Urinary bladder (tissue), 3 donors: ENCODE measurements at regions not wholly inside any gene's neighbourhood (a gene's known extent, or its start where the extent isn't known, plus 50 kb on each side); places are given as distances from the start of the nearest gene placed in this dataset.

ENCODE experiments used
- DNase-seq: peaks from one replicate; pipeline ENCODE4 v3.0.0-alpha.2; 2015; ENCODE audit errors: extremely low spot score
- H3K27ac ChIP-seq: one replicate; pipeline ENCODE4 v1.5.1; 2013; ENCODE audit warnings: low read depth, mild to moderate bottlenecking, moderate library complexity
- H3K36me3 ChIP-seq: one replicate; pipeline ENCODE4 v1.6.1; 2013; ENCODE audit warnings: mild to moderate bottlenecking, moderate library complexity; ENCODE audit not compliant: insufficient read depth
- H3K4me1 ChIP-seq: one replicate; pipeline ENCODE4 v1.6.1; 2013; ENCODE audit warnings: mild to moderate bottlenecking, moderate library complexity; ENCODE audit not compliant: insufficient read depth
- H3K4me3 ChIP-seq: one replicate; pipeline ENCODE4 v1.5.1; 2013; ENCODE audit warnings: low read depth, low read length
- WGBS: extraction: QIAGEN DNeasy Blood & Tissue Kit; methylation state at CpG from one replicate; pipeline ENCODE4 v1.1.7; 2013; 5-methylcytosine and 5-hydroxymethylcytosine counted together
- donor health status: healthy with polysubstance abuse.
- donor health status: healthy.

DNA sequence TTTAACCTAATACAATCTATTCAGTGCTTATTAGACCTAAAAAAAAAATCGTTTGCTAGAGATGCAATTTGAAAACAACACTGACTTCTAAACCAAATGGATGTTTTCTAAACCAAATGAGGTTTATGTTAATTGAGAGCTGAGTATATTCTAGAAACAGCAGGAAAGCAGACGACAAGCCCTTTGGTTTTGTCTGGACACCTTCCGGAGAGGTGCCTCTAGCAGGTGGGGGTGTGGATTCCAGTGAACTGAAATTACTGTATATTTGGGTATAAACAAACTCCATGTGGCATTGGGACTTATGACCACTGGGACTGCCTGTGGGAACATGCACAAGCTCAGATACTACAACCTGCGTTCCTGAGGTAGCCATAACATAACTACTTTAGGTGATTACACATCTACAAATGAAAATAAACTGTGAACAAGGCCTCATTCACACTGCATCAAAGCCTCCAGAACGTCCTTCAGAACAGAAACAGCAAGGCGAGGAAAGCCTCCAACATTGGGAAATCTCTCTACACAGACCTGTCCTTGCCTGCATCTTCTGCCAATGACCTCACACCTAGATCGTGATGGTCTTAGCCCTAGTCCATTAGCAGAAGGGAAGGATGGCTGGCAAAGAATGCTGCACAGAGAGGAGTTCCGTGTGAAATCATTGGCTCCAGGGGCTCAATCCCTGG is 206.8 kb upstream of the FOXQ1 start:
- no peaks in the 10 kb centered on the region for H3K36me3 ChIP-seq
- no peak overlapping the region for H3K27ac ChIP-seq
- H3K4me1 ChIP-seq = no peaks in the 10 kb centered on the region
- no peak overlapping the region for H3K4me3 ChIP-seq
- 61% methylated on average over 8 of the region's 8 CpGs for WGBS
- DNase-seq = no peak

DNA sequence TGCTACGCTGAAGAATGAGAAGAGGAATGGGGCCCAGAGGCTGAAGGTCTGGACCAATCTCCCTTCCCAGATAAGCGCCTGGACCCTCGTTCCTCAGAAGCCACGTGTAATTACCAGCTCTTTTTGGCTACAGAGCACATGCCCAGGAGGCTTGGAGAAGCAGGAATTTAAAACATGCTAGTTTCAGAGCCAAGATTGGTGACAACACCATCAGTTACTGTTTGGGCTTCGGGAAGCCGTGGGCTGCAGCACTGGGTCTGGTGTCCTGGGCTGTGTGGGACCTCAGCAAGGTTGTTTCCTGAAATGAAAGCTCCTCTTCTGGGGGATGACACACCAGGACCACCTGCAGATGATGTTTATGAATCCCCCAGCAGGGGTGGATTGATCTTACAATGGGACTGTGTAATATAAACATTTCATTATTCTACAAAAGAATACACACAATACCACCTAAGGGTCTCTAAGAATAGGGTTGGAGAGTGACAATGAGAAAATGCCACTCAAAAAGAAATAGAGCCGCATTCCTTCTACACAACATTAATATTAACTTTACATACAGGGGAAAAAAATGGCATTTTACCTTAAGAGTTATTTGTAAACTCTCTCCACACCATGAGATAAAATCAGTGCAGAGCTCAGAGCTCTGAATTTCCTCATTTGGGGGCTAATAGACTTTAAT is 207.8 kb upstream of the FOXQ1 start:
- Histone ChIP-seq H3K27ac (no peak overlapping the region), H3K36me3 (no peaks in the 10 kb centered on the region), H3K4me3 (no peak overlapping the region), H3K4me1 (no peaks in the 10 kb centered on the region)
- 60% methylated on average over 7 of the region's 7 CpGs for WGBS
- DNase-seq = no peak

DNA sequence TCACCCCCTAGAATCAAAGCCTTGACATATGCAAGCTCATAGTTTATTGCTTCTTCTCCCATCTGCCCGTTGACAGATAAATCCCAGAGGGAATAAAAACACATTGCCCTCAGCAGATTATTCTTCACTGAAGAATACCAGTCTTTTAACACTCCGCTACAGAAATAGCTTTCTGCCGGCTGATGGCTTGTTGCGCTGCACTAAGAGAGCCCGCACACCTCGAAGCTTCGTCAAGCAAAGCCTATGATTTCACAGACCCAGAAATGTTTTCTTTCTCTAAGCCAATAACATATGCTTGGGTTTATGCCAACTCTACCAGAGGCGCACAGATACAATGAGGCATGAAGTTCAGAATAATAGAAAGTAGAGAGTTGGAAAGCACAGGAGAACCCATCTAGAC is 208.9 kb upstream of the FOXQ1 start:
- Histone ChIP-seq H3K27ac (no peak overlapping the region), H3K4me3 (no peak overlapping the region), H3K36me3 (no peaks in the 10 kb centered on the region), H3K4me1 (no peaks in the 10 kb centered on the region)
- 42% methylated on average over 8 of the region's 8 CpGs for WGBS
- DNase-seq = no peak

DNA sequence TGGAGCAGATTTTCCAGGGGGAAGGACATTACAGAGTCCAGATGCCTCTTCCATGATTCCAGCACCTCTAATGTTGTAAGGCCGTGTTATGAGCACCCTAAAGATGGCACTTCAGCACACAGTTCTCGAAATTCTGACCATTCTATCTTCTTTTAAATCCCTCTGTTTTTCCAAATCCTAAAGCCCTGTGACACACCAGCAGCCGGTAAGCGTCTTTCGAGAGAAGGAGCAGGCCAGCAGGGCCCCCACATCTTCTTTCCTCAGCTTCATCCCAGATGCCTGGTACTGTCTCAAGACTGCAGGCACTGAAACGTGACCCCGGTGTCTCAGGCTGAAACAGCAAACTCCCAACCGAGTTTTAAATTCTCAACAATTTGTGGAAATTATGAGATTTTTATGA is 211.6 kb upstream of the FOXQ1 start:
- Histone ChIP-seq H3K27ac (no peak overlapping the region), H3K4me3 (no peak overlapping the region), H3K36me3 (no peaks in the 10 kb centered on the region), H3K4me1 (no peaks in the 10 kb centered on the region)
- DNase-seq = no peak
- WGBS = 51% methylated on average over 8 of the region's 8 CpGs

DNA sequence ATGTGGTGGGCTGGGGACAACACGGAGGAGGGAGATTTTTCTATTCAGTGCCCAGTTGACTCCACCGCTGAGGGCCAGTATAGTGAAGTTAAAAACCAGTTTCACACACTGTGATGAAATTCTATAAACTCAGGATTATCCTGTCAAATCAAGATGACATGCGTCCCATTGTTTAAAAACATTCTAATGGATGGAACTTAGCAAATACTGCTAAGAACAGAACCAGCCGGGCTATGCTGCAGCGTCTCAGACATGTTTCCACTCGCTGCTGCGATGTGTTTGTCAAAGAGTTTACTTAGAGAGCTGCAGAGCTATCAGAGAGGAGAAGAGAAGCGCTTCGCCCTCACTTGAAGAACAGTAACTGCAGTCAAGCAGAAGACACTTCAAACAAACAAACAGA is 212.6 kb upstream of the FOXQ1 start:
- no peaks in the 10 kb centered on the region for H3K36me3 ChIP-seq
- no peak overlapping the region for H3K4me3 ChIP-seq
- H3K27ac ChIP-seq = peak overlapping the region; percentile 12
- 68% methylated on average over 9 of the region's 9 CpGs for WGBS
- no peak for DNase-seq
- H3K4me1 ChIP-seq = no peaks in the 10 kb centered on the region

DNA sequence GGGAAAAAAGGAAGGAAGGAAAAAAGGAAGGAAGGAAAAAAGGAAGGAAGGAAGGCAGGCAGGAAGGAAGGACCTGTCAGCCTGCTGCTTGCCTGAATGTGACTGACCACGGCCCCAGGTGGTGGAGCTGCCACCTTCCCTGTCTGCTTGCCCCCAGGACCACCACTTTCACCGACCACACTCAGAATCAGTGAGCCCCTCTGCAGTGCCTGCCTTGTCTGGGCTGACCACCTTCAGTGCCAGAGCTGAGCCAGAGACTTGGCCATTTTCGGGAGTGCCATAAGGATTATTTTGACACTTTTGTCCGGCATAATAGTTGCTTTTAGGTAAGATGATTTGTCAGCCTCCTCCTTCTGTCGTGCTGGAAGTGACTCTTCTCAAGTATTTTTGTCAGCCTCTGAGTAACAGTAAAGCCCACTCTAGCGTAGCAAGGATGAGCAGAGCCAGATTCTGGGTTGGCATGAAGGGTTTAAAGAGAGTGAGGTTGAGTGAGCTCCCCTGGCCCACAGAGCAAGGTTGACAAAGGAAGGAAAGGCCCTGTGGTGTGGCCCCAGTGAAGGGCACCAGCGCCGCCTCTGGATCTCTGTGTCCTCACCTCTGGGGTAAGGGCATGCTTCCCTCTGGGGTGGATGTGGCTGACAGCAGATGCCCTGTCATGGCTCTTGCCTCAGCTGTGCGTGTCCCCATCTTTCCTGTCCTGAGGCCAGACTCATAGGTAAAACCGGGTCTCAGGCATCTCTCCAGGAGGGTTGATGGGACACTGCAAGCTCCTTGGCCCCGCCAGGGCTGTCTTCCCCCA is 214.7 kb upstream of the FOXQ1 start:
- 93% methylated on average over 11 of the region's 11 CpGs for WGBS
- no peak overlapping the region for H3K4me3 ChIP-seq
- no peaks in the 10 kb centered on the region for H3K4me1 ChIP-seq
- DNase-seq = no peak
- no peaks in the 10 kb centered on the region for H3K36me3 ChIP-seq
- H3K27ac ChIP-seq = no peak overlapping the region

DNA sequence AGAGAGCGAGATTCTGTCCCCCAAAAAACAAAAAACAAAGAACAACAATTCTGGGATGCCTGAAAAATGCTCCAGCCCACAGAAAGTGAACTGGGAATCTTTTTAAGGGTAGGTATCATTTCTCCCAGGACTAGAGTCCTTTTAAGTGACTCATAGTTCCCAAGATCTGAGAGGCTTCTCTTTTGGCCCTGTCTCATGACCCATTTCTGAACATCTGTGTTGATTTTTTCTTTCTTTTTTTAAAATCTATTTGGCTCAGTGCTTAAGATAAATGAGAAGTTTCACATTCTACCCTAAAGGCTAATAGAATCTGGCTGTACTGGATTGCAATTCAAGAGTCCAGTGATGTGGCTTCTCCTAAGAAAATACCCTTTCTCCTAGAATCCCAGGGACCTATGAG is 217.6 kb upstream of the FOXQ1 start:
- DNase-seq = no peak
- Histone ChIP-seq H3K4me3 (no peak overlapping the region), H3K4me1 (no peaks in the 10 kb centered on the region), H3K27ac (no peak overlapping the region), H3K36me3 (no peaks in the 10 kb centered on the region)
- WGBS = 51% methylated on average over 1 of the region's 1 CpG

DNA sequence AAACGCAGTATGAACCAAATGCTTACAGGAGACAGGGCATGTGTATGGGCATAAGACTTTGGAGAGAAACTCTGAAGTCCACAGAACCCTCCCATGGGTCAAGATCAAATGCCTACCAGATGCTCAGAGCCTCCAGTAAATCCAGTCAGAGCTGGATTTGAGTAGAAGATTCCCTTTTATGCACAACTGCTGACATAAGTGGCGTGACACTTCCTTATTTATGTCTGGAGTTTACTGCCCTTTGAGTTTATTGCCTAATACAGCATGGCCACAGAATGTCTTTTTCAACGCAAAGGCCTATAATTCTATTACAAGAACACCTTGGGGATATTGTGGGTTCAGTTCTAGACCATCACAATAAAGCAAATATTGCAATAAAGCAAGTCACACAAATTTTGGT is 220.0 kb upstream of the FOXQ1 start:
- H3K27ac ChIP-seq = no peak overlapping the region
- H3K36me3 ChIP-seq = no peaks in the 10 kb centered on the region
- WGBS = 62% methylated on average over 3 of the region's 3 CpGs
- H3K4me3 ChIP-seq = no peak overlapping the region
- no peaks in the 10 kb centered on the region for H3K4me1 ChIP-seq
- DNase-seq = no peak

DNA sequence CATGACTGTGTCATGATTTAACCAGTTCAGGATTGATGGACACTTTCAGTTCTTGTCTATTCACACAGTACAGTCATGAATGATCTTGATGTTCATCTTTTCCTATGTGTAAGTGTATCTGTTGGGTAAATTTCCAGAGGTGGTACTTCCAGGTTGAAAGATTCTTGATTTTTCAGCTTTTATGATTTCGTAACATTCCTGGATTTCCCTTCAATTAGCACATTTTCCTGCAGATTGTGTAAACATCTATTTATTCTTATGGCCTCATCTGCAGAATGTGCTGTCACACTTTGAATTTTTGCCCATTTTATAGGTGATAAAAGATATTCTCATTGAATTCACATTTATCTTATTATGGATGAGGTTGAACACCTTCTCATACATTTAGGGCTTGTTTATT is 222.0 kb upstream of the FOXQ1 start:
- no peak for DNase-seq
- Histone ChIP-seq H3K4me1 (no peaks in the 10 kb centered on the region), H3K36me3 (no peaks in the 10 kb centered on the region), H3K4me3 (no peak overlapping the region), H3K27ac (no peak overlapping the region)
- 92% methylated on average over 1 of the region's 1 CpG for WGBS

DNA sequence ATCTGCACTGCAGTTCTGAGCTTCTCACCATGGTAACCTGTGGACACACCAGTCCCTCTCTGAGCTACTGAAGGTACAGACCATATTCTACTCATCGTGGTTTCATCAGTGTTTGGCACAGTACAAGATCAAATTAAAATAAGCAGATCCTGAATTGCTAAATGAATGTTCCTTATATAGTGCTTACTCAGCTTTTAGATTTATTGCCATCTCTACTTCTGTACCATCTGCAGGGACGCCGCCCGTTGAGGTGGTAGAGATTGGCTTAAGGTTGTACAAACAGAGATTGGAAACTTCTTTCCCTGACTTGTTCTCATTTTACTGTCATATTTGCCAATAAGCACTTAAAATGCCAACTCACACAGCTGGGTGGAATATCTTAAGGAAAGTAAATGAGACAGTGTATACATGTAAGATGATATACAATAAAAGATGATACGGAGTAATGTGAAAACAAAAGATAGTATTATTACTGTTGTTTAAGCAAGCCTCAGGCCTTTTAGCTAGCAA is 223.4 kb upstream of the FOXQ1 start:
- no peak for DNase-seq
- WGBS = 46% methylated on average over 5 of the region's 5 CpGs
- Histone ChIP-seq H3K4me3 (no peak overlapping the region), H3K27ac (no peak overlapping the region), H3K36me3 (no peaks in the 10 kb centered on the region), H3K4me1 (no peaks in the 10 kb centered on the region)

DNA sequence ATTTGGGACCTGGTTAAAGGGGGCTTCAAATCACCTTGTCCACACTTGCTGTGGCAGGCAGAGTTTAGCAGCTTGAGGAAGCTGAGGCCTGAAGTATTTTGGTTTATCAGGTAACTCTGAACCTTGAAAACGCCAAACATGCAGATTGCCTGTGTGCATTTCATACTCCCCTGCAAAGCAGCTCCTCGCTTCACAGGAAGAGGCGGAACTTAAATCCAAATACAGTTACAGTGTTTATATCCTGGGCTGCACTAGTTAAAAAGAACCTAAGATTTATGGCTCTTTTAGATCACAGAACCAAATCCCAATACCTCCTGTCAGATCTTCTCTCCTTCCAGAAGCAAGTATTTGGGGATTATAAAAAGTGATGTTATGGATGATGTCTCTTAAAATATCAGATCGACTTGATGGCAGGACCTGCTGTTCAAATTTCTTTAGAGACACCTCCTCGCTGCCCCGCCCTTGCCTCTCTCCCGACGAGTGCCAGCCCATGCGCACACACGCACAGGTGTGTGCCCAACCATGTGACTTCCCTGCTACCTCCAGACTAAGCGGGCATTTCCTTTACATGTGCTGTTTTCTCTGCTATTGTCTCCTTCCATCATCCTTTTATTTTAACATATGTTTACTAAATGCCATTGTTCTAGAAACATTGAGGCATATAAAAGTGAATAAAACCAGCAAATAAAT is 224.6 kb upstream of the FOXQ1 start:
- no peaks in the 10 kb centered on the region for H3K4me1 ChIP-seq
- WGBS = 53% methylated on average over 11 of the region's 11 CpGs
- no peak for DNase-seq
- H3K27ac ChIP-seq = no peak overlapping the region
- no peaks in the 10 kb centered on the region for H3K36me3 ChIP-seq
- H3K4me3 ChIP-seq = no peak overlapping the region

DNA sequence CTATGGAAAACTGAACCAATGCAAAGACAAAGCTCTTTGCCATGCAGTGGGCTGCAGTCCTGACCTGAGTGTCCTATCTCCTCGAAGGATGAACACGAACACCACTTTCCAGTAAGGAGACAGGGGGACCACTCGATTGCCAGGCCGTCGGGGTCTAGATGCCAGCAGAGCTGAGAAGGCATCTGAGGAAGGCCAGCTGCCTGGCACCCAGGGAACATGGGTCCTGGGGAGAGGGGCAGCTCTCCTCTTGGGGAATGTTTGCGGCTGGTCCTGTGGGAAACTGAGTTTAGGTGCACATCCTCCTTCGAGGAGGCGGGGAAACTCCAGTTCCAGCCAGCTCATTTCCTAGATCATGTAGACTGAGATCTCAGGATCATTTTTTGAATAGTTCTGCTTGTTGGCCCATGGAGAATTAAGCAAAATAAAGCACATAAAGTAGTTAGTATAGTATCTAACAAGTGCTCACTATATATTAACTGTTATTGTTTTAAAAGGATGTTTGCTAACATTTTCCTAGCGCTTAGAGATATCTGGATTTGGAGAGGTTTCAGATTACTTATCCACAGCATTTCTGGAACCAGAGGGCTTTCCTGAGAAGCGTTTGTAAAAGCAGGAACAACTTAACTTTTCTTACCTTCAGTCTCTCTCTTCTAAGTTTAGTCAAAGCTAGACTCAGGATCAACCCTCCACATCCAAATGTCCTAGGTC is 225.3 kb upstream of the FOXQ1 start:
- Histone ChIP-seq H3K4me1 (no peaks in the 10 kb centered on the region), H3K4me3 (no peak overlapping the region), H3K36me3 (no peaks in the 10 kb centered on the region), H3K27ac (no peak overlapping the region)
- WGBS = 77% methylated on average over 10 of the region's 10 CpGs
- no peak for DNase-seq

DNA sequence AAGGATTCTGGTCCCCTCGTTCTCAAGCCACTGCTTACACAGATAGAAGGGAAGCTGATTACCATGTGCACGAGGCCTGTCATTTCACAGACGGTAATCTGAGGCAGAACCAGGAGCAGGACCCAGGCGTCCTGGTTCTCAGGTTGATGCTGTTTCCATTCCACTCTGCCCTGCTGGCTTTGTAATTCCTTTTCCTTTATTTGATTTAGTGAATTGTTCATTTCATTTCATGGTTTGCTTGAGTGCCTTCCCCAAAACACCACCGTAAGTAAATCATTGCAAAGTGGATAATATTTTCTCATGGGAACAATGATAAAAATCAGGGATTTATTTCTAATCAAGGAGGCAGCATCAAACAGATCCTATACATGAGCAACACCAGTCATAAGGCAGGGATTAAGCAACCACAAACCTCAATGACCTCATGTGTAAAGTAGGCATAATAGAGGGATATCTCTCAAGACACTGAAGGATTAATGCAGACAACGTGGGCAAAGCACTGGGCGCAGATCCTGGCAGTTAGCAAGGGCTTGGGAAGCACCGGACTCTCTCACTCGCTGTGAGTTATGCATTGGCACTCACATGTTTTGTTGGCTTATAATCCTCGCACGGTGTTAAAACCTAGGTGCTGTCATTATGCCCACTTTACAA is 229.5 kb upstream of the FOXQ1 start:
- no peak for DNase-seq
- H3K4me1 ChIP-seq = no peaks in the 10 kb centered on the region
- no peaks in the 10 kb centered on the region for H3K36me3 ChIP-seq
- no peak overlapping the region for H3K4me3 ChIP-seq
- no peak overlapping the region for H3K27ac ChIP-seq
- WGBS = 71% methylated on average over 11 of the region's 11 CpGs
